GM23248 (cell line): ENCODE measurements at regions not wholly inside any gene's neighbourhood (a gene's known extent, or its start where the extent isn't known, plus 50 kb on each side); places are given as distances from the start of the nearest gene placed in this dataset.

ENCODE experiments used
- DNase-seq: peaks from one replicate; pipeline ENCODE4 v3.0.0-alpha.2; 2015
- H2AFZ ChIP-seq: fragments of 200-600 bp; sonication (generic); 2 replicates; pipeline ENCODE4 v1.6.1; 2016; ENCODE audit warnings: antibody characterized with exemption
- H3F3A ChIP-seq: fragments of 200-600 bp; sonication (generic); 2 replicates; pipeline ENCODE4 v1.6.1; 2016; ENCODE audit warnings: mild to moderate bottlenecking, antibody characterized with exemption, mixed run types; ENCODE audit not compliant: insufficient read depth
- H3K27ac ChIP-seq: fragments of 200-600 bp; sonication (generic); 2 replicates; pipeline ENCODE4 v1.5.1; 2016; ENCODE audit warnings: mild to moderate bottlenecking
- H3K27me3 ChIP-seq: fragments of 200-600 bp; sonication (generic); replicated peaks from 2 replicates; pipeline ENCODE4 v1.6.1; 2016; ENCODE audit warnings: mild to moderate bottlenecking; ENCODE audit not compliant: insufficient read depth
- H3K36me3 ChIP-seq: fragments of 200-600 bp; sonication (generic); 2 replicates; pipeline ENCODE4 v1.6.1; 2016; ENCODE audit warnings: low read depth, mild to moderate bottlenecking
- H3K4me1 ChIP-seq: fragments of 200-600 bp; sonication (generic); 2 replicates; pipeline ENCODE4 v1.6.1; 2016; ENCODE audit warnings: mild to moderate bottlenecking; ENCODE audit not compliant: insufficient read depth
- H3K4me2 ChIP-seq: fragments of 200-600 bp; sonication (generic); one replicate; pipeline ENCODE4 v1.6.1; 2016; ENCODE audit warnings: mild to moderate bottlenecking; ENCODE audit not compliant: unreplicated experiment
- H3K4me3 ChIP-seq: fragments of 200-600 bp; sonication (generic); 2 replicates; pipeline ENCODE4 v1.5.1; 2016; ENCODE audit warnings: mild to moderate bottlenecking
- H3K79me2 ChIP-seq: fragments of 200-600 bp; sonication (generic); 2 replicates; pipeline ENCODE4 v1.6.1; 2016; ENCODE audit warnings: mild to moderate bottlenecking; ENCODE audit not compliant: insufficient read depth
- H3K9ac ChIP-seq: fragments of 200-600 bp; sonication (generic); 2 replicates; pipeline ENCODE4 v1.6.1; 2016; ENCODE audit warnings: mild to moderate bottlenecking
- H3K9me2 ChIP-seq: fragments of 200-600 bp; sonication (generic); 2 replicates; pipeline ENCODE4 v1.6.1; 2016; ENCODE audit warnings: mixed run types, mild to moderate bottlenecking, moderate library complexity; ENCODE audit not compliant: insufficient read depth
- H3K9me3 ChIP-seq: fragments of 200-600 bp; sonication (generic); one replicate; pipeline ENCODE4 v1.6.1; 2017; ENCODE audit warnings: low read depth
- H4K20me1 ChIP-seq: fragments of 200-600 bp; sonication (generic); 2 replicates; pipeline ENCODE4 v1.6.0; 2016; ENCODE audit not compliant: insufficient read depth
- EZH2 ChIP-seq: fragments of 200-600 bp; sonication (generic); IDR thresholded peaks from 2 replicates; pipeline ENCODE4 v1.6.1; 2018; ENCODE audit warnings: antibody characterized with exemption, mild to moderate bottlenecking; ENCODE audit not compliant: insufficient read depth, poor library complexity, severe bottlenecking
- EZH2phosphoT487 ChIP-seq: fragments of 200-600 bp; sonication (generic); IDR thresholded peaks from 2 replicates; pipeline ENCODE4 v1.6.1; 2018; ENCODE audit warnings: antibody characterized with exemption, moderate library complexity, mild to moderate bottlenecking, low read depth; ENCODE audit not compliant: insufficient read depth
- WGBS, 2 experiments: methylation state at CpG; one replicate each; pipeline ENCODE4 v1.1.6; 2015 to 2017; ENCODE audit warnings: low lambda C conversion rate in 2 of 2, low coverage in 1 of 2; ENCODE audit errors: missing lambda C conversion rate in 2 of 2; 5-methylcytosine and 5-hydroxymethylcytosine counted together
- in situ Hi-C: fragments of 300-500 bp; cut with MboI; formaldehyde crosslinking; loops from 2 replicates; pipeline ENCODE4 v1.15.0; 2020

- no peak overlapping the region for H3K9ac ChIP-seq
- H3K27ac ChIP-seq, result no peak overlapping the region
- no peak overlapping the region for H3K4me2 ChIP-seq
- no peaks in the 10 kb centered on the region for H3K9me3 ChIP-seq
- WGBS, 2 experiments, result 34 to 35% methylated on average over 5 of the region's 5 CpGs
- H3K27me3 ChIP-seq, result no peaks in the 10 kb centered on the region
- no peaks in the 10 kb centered on the region for H3K79me2 ChIP-seq
- H3K4me3 ChIP-seq, result no peak overlapping the region
- H3K4me1 ChIP-seq, result no peaks in the 10 kb centered on the region
- no peak for TF ChIP-seq EZH2
- TF ChIP-seq EZH2phosphoT487, result no peak
- DNase-seq, result peak; percentile 48
- no peaks in the 10 kb centered on the region for H4K20me1 ChIP-seq
- no peaks in the 10 kb centered on the region for H3K36me3 ChIP-seq
- no peaks in the 10 kb centered on the region for H3F3A ChIP-seq
- H3K9me2 ChIP-seq, result no peaks in the 10 kb centered on the region
- in situ Hi-C loops, result loop anchor here (25.0 kb wide), 1 partner anchor 1336 kb away; no protein-coding TSS in a partner anchor
- no peak overlapping the region for H2AFZ ChIP-seq
Measured at GRCh38 chr5:12023614-12024241, 119.5 kb upstream of the CTNND2 start.

DNA sequence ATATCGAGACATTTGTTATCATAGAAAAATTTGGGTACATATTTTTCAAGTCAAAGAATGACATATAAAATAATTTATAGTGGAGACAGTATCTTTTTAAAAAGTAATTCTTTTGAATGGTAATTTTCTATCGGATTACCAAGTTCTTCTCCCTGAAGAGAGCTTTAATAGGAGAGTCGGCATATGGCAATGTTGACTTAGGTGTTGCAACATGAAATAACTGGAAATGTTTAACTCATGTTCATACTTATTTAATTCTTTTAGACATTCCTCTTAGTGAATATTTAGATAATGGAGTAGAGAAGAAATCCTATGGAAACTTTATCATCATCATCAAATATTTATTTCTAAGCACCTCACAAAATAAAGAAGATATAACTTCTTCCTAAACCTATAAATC is 118.2 kb upstream of the CTNND2 start:
- H3K36me3 ChIP-seq, result no peaks in the 10 kb centered on the region
- WGBS, 2 experiments, result 44 to 46% methylated on average over 3 of the region's 3 CpGs
- no peaks in the 10 kb centered on the region for H4K20me1 ChIP-seq
- H3K4me1 ChIP-seq, result no peaks in the 10 kb centered on the region
- no peak overlapping the region for H3K4me3 ChIP-seq
- H2AFZ ChIP-seq, result no peak overlapping the region
- H3K27ac ChIP-seq, result no peak overlapping the region
- no peaks in the 10 kb centered on the region for H3K9me2 ChIP-seq
- no peak overlapping the region for H3K4me2 ChIP-seq
- no peaks in the 10 kb centered on the region for H3F3A ChIP-seq
- no peak for DNase-seq
- no peak overlapping the region for H3K9ac ChIP-seq
- no peaks in the 10 kb centered on the region for H3K9me3 ChIP-seq
- no peaks in the 10 kb centered on the region for H3K27me3 ChIP-seq
- in situ Hi-C loops, result loop anchor here (25.0 kb wide), 1 partner anchor 1335 kb away; no protein-coding TSS in a partner anchor
- TF ChIP-seq EZH2, result no peak
- TF ChIP-seq EZH2phosphoT487, result no peak
- no peaks in the 10 kb centered on the region for H3K79me2 ChIP-seq

- Histone ChIP-seq H3K9me3 (no peaks in the 10 kb centered on the region), H3K36me3 (no peaks in the 10 kb centered on the region), H3K4me1 (no peaks in the 10 kb centered on the region), H3K4me3 (no peak overlapping the region), H4K20me1 (no peaks in the 10 kb centered on the region), H2AFZ (no peak overlapping the region), H3F3A (no peaks in the 10 kb centered on the region), H3K9me2 (no peaks in the 10 kb centered on the region), H3K9ac (no peak overlapping the region), H3K27ac (no peak overlapping the region), H3K79me2 (no peaks in the 10 kb centered on the region), H3K4me2 (no peak overlapping the region), H3K27me3 (no peaks in the 10 kb centered on the region)
- in situ Hi-C loops, result loop anchor here (25.0 kb wide), 1 partner anchor 1332 kb away; no protein-coding TSS in a partner anchor
- DNase-seq, result no peak
- TF ChIP-seq EZH2phosphoT487, result no peak
- no peak for TF ChIP-seq EZH2
- 11 to 13% methylated on average over 1 of the region's 1 CpG for WGBS, 2 experiments
Measured at GRCh38 chr5:12019306-12019705, 115.1 kb upstream of the CTNND2 start.

GRCh38 chr5:12017007-12017406 is 112.8 kb upstream of the CTNND2 start:
- Histone ChIP-seq H3K9ac (no peak overlapping the region), H3K4me3 (no peak overlapping the region), H3K9me2 (no peaks in the 10 kb centered on the region), H3K27me3 (no peaks in the 10 kb centered on the region), H3F3A (no peaks in the 10 kb centered on the region), H2AFZ (no peak overlapping the region), H3K4me1 (no peaks in the 10 kb centered on the region), H4K20me1 (no peaks in the 10 kb centered on the region), H3K9me3 (no peaks in the 10 kb centered on the region), H3K4me2 (no peak overlapping the region), H3K36me3 (no peaks in the 10 kb centered on the region), H3K27ac (no peak overlapping the region), H3K79me2 (no peaks in the 10 kb centered on the region)
- in situ Hi-C loops, result loop anchor here (25.0 kb wide), 1 partner anchor 1330 kb away; no protein-coding TSS in a partner anchor
- no peak for TF ChIP-seq EZH2
- no peak for TF ChIP-seq EZH2phosphoT487
- DNase-seq, result no peak
- 40% methylated on average over 10 of the region's 10 CpGs for WGBS, 2 experiments

- no peaks in the 10 kb centered on the region for H3K9me2 ChIP-seq
- H3K36me3 ChIP-seq, result no peaks in the 10 kb centered on the region
- no peaks in the 10 kb centered on the region for H3K27me3 ChIP-seq
- no peaks in the 10 kb centered on the region for H3K9me3 ChIP-seq
- H3K4me2 ChIP-seq, result no peak overlapping the region
- in situ Hi-C loops, result loop anchor here (25.0 kb wide), 1 partner anchor 1329 kb away; no protein-coding TSS in a partner anchor
- H3F3A ChIP-seq, result no peaks in the 10 kb centered on the region
- no peak overlapping the region for H3K4me3 ChIP-seq
- no peaks in the 10 kb centered on the region for H3K79me2 ChIP-seq
- no peak for TF ChIP-seq EZH2phosphoT487
- TF ChIP-seq EZH2, result no peak
- no peak overlapping the region for H3K9ac ChIP-seq
- no peaks in the 10 kb centered on the region for H3K4me1 ChIP-seq
- no peak for DNase-seq
- 42 to 52% methylated on average over 7 of the region's 7 CpGs for WGBS, 2 experiments
- H2AFZ ChIP-seq, result no peak overlapping the region
- no peaks in the 10 kb centered on the region for H4K20me1 ChIP-seq
- H3K27ac ChIP-seq, result no peak overlapping the region
Measured at GRCh38 chr5:12016159-12016746, 112.0 kb upstream of the CTNND2 start.
